AG04450 (cell line): ENCODE measurements at regions not wholly inside any gene's neighbourhood (a gene's known extent, or its start where the extent isn't known, plus 50 kb on each side); places are given as distances from the start of the nearest gene placed in this dataset.

Experiments used
- CTCF ChIA-PET: fragments of 300-600, 350-600 bp; formaldehyde crosslinking; extraction: SDS; loops from one replicate; lab custom pipeline; 2022; ENCODE audit warnings: antibody characterized with exemption, inconsistent platforms; lab: Charles Lee
- POLR2A ChIA-PET: fragments of 350-600 bp; formaldehyde crosslinking; extraction: SDS; loops from one replicate; lab custom pipeline; 2021; ENCODE audit warnings: antibody characterized with exemption, inconsistent platforms; lab: Yijun Ruan, JAX
- DNase-seq: peaks from one replicate; pipeline ENCODE4 v3.0.0-alpha.2; 2011; ENCODE audit warnings: low read depth, low spot score
- H3K27ac ChIP-seq: one replicate; pipeline ENCODE4 v1.5.1; 2012; ENCODE audit warnings: low read depth, low read length, control low read depth
- H3K27me3 ChIP-seq: one replicate; pipeline ENCODE4 v1.6.0; 2012; ENCODE audit warnings: low read length; ENCODE audit not compliant: control insufficient read depth, insufficient read depth
- H3K4me3 ChIP-seq: 2 replicates; pipeline ENCODE4 v1.5.1; 2011; ENCODE audit warnings: mild to moderate bottlenecking, low read depth, low read length, control low read depth
- H3K9me3 ChIP-seq: 2 replicates; pipeline ENCODE4 v1.5.1; 2012; ENCODE audit warnings: low read length; ENCODE audit not compliant: control insufficient read depth, insufficient read depth
- TF ChIP-seq, protein P1 (sequence below): IDR thresholded peaks from 2 replicates; pipeline ENCODE4 v1.5.1; 2011; ENCODE audit warnings: low read depth, low read length, control low read depth, inconsistent platforms

DNA sequence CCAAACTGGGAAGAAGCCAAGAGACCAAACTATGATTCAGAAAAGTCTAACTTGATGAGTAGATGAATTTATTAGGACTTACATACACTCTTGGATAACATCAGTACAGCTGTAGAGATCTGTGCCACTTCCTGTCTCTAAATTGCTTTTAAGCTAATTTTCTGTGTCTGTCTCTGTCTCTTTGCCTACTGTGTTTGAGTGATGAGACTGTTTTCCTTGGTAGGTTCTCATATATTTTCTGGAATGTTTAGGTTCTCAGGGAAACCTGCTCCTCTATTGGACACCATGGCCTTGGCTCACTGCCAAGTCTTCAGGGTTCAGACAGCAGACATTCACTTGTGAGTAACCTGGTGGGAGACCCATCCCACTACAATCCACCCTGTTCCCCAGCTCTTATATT is 103.5 kb upstream of the KIF2B start:
- DNase-seq = no peak
- ChIA-PET CTCF (no interaction called here), POLR2A (no interaction called here)
- TF ChIP-seq, protein P1, sequence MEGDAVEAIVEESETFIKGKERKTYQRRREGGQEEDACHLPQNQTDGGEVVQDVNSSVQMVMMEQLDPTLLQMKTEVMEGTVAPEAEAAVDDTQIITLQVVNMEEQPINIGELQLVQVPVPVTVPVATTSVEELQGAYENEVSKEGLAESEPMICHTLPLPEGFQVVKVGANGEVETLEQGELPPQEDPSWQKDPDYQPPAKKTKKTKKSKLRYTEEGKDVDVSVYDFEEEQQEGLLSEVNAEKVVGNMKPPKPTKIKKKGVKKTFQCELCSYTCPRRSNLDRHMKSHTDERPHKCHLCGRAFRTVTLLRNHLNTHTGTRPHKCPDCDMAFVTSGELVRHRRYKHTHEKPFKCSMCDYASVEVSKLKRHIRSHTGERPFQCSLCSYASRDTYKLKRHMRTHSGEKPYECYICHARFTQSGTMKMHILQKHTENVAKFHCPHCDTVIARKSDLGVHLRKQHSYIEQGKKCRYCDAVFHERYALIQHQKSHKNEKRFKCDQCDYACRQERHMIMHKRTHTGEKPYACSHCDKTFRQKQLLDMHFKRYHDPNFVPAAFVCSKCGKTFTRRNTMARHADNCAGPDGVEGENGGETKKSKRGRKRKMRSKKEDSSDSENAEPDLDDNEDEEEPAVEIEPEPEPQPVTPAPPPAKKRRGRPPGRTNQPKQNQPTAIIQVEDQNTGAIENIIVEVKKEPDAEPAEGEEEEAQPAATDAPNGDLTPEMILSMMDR = no peak
- Histone ChIP-seq H3K27me3 (no peaks in the 10 kb centered on the region), H3K4me3 (no peak overlapping the region), H3K9me3 (peaks cover 3% of the 10 kb centered on the region; the same call in 1 of the 2 replicates), H3K27ac (no peak overlapping the region)

DNA sequence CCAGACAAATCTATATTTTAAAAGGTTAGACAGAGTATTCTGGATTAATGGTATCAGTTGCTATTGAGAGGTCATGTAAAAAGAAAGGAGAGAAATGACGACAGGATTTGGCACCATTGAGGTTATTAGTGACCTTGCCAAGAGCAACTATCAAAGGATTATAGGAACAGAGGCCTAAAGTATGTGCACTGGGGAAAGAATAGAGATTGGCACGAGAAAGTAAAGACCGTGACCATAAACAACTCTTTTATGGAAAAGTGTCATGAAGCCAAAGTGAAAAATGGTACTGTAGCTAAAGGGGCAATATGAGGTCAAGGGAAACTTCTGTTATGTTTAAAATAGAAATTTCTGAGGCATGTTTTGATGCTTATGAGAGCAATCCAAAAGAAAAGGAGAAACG is 115.2 kb upstream of the KIF2B start:
- TF ChIP-seq, protein P1 = no peak
- ChIA-PET POLR2A (no interaction called here), CTCF (no interaction called here)
- Histone ChIP-seq H3K27ac (no peak overlapping the region), H3K9me3 (peaks cover 10% of the 10 kb centered on the region), H3K4me3 (no peak overlapping the region), H3K27me3 (no peaks in the 10 kb centered on the region)
- DNase-seq = no peak

DNA sequence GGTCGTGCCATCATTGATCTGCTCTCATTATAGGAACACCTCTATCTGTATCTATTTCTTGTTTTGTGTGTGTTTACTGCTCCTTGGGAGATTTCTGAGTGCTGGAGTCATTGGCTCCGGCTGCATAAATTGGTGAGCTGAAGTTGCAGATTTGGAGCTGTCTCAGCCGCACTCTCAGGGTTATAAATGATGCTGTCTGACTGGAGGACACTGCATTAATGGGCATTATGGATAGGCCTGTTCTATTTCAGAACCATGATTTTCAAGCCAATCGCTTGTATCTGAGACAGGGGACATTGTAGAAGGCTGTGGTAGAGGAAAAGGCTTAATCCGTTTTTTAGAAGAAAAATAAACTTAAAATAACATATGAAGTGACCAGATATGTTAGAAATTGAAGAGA is 126.4 kb upstream of the KIF2B start:
- TF ChIP-seq, protein P1 = no peak
- H3K27ac ChIP-seq = no peak overlapping the region
- no peak overlapping the region for H3K4me3 ChIP-seq
- peaks cover 10% of the 10 kb centered on the region; the same call in 1 of the 2 replicates for H3K9me3 ChIP-seq
- no peaks in the 10 kb centered on the region for H3K27me3 ChIP-seq
- ChIA-PET CTCF (no interaction called here), POLR2A (no interaction called here)
- DNase-seq = no peak

DNA sequence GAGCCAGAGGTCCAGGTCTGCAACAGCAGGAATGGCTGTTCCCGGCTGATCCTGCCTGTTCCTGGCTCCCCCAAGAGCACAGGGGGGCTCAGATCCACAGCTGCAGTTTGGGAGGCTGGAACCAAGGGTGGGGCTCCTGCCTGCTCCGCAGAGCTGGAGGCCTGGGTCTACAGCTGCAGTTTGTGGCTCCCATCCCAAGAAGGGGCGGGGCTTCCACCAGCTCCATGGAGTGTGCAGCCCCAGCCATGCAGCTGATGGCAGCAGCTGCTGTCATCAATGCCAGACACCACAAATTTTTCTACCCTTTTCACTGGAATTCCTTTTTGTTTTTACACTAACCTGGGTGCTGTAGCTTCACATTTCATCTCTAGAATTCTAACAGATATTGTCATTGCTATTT is 135.4 kb upstream of the KIF2B start:
- ChIA-PET POLR2A (no interaction called here), CTCF (interaction anchor here (0.6 kb wide), 1 partner anchor 26 kb away, joined by 3 read pairs; no protein-coding TSS in a partner anchor)
- H3K4me3 ChIP-seq = no peak overlapping the region
- DNase-seq = no peak
- H3K27ac ChIP-seq = no peak overlapping the region
- H3K27me3 ChIP-seq = no peaks in the 10 kb centered on the region
- TF ChIP-seq, protein P1 = no peak
- peaks cover 14% of the 10 kb centered on the region for H3K9me3 ChIP-seq

DNA sequence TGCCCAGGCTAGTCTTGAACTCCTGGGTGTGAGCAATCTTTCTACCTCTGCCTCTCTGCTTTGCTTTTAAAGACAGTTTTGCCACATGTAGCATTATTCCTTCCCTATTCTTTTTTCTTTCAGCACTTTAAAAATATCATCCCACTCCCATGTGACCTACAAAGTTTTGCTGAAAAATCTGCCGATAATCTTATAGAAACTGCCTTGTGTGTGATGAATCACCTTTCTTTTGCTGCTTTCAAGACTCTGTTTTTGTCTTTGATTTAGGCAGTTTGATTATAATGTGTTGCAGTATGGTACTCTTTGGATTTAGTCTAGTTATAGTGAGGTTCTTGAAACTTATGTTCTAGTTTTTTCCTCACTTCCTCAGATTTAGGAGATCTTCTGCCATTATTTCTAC is 142.0 kb upstream of the KIF2B start:
- DNase-seq = no peak
- Histone ChIP-seq H3K27me3 (no peaks in the 10 kb centered on the region), H3K9me3 (peaks cover 6% of the 10 kb centered on the region; the same call in 1 of the 2 replicates), H3K27ac (no peak overlapping the region), H3K4me3 (no peak overlapping the region)
- ChIA-PET CTCF (no interaction called here), POLR2A (no interaction called here)
- TF ChIP-seq, protein P1 = no peak
